ENCODE measurements at regions not wholly inside any gene's neighbourhood (a gene's known extent, or its start where the extent isn't known, plus 50 kb on each side); places are given as distances from the start of the nearest gene placed in this dataset.

DNA sequence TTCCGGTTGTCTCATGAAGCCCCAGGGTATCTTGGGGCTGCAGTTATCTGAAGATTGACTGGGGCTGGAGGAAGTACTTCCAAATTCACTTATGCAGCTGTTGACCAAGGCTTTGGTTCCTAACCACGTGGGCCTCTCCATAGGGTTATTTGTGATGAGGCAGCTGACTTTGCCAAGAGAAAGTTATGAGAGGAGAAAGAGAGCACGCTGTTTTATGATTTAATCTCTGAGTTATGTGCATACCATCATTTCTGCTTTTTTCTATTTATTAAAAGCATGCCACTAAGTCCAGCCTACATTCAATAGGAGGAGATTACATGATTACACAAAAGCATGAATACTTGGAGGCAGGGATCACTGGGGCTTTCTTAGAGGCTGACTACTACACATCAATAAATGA is 215.5 kb downstream of the NHLRC3 start:
- no peak for DNase-seq
- H3K36me3 ChIP-seq (replicated peaks in 1 of 2): no peaks in the 10 kb centered on the region
- H3K9me3 ChIP-seq (replicated peaks in 1 of 3): no peaks in the 10 kb centered on the region
- 50 to 77% (median 54%) methylated on average over 3 of the region's 3 CpGs for WGBS, 4 donors
- no peaks in the 10 kb centered on the region for H3K4me1 ChIP-seq (replicated peaks in 1 of 2)
- no peaks in the 10 kb centered on the region for H3K27me3 ChIP-seq
- H3K4me3 ChIP-seq: no peak overlapping the region
- TF ChIP-seq, protein P1, sequence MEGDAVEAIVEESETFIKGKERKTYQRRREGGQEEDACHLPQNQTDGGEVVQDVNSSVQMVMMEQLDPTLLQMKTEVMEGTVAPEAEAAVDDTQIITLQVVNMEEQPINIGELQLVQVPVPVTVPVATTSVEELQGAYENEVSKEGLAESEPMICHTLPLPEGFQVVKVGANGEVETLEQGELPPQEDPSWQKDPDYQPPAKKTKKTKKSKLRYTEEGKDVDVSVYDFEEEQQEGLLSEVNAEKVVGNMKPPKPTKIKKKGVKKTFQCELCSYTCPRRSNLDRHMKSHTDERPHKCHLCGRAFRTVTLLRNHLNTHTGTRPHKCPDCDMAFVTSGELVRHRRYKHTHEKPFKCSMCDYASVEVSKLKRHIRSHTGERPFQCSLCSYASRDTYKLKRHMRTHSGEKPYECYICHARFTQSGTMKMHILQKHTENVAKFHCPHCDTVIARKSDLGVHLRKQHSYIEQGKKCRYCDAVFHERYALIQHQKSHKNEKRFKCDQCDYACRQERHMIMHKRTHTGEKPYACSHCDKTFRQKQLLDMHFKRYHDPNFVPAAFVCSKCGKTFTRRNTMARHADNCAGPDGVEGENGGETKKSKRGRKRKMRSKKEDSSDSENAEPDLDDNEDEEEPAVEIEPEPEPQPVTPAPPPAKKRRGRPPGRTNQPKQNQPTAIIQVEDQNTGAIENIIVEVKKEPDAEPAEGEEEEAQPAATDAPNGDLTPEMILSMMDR (IDR thresholded peaks at IDR 0.05): no peak
- no peak for TF ChIP-seq POLR2A (IDR thresholded peaks at IDR 0.05)
- no peak overlapping the region for H3K27ac ChIP-seq
- intact Hi-C loops (cut with DNase I): no loop called here

DNA sequence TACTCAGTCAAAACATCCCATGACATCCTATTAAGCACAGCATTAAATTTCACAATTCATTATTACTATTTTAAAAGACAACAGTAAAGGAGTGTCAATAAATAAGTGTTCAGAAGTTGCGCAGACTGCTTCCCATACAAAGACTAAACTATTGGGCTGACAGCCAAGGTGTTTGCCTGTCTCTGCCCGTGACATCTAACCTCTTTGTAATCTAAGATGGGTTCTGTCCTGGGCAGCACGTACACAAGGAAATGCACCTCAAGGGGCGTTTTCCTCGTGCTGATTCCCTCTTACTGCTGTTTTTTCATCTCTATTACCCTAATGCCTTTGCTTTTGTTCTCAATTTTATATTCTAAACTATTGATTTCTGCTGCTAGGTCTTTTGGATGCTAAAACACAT is 216.3 kb downstream of the NHLRC3 start:
- no peaks in the 10 kb centered on the region for H3K27me3 ChIP-seq
- no peak overlapping the region for H3K27ac ChIP-seq
- DNase-seq: no peak
- H3K9me3 ChIP-seq (replicated peaks in 1 of 3): no peaks in the 10 kb centered on the region
- 62 to 76% (median 72%) methylated on average over 5 of the region's 5 CpGs for WGBS, 4 donors
- H3K4me1 ChIP-seq (replicated peaks in 1 of 2): no peaks in the 10 kb centered on the region
- TF ChIP-seq POLR2A (IDR thresholded peaks at IDR 0.05): no peak
- TF ChIP-seq, protein P1 (IDR thresholded peaks at IDR 0.05): no peak
- intact Hi-C loops (cut with DNase I): no loop called here
- no peak overlapping the region for H3K4me3 ChIP-seq
- H3K36me3 ChIP-seq (replicated peaks in 1 of 2): no peaks in the 10 kb centered on the region

DNA sequence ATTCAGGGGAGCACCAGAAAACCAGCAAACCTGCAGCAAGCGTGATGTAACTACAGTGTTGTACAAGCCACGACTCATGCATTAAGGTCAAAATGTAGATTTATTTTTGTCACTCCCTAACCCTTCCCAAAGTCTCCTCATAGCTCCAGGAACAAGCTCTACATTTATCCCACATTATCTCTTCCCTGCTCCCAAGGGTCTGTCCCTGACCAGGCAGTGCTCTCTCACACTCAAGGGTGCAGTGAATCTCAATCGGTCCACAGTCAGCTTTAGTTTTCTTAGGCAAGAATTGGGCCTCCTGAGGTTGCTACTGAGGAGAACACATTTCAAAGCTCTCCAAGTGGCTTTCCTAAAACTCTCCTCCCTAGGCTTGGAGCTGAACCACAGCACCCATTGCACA is 219.4 kb downstream of the NHLRC3 start:
- no peak for DNase-seq
- no peak for TF ChIP-seq POLR2A (IDR thresholded peaks at IDR 0.05)
- TF ChIP-seq, protein P1 (IDR thresholded peaks at IDR 0.05): no peak
- peak overlapping the region in 1 of 5 donors; percentile 5 for H3K27ac ChIP-seq
- H3K4me1 ChIP-seq (replicated peaks in 1 of 2): peaks cover 0 to 3% of the 10 kb centered on the region in 2 donors
- no peaks in the 10 kb centered on the region for H3K9me3 ChIP-seq (replicated peaks in 1 of 3)
- no peak overlapping the region for H3K4me3 ChIP-seq
- intact Hi-C loops (cut with DNase I): no loop called here
- 44 to 69% (median 52%) methylated on average over 3 of the region's 3 CpGs for WGBS, 4 donors
- H3K27me3 ChIP-seq: no peaks in the 10 kb centered on the region
- no peaks in the 10 kb centered on the region for H3K36me3 ChIP-seq (replicated peaks in 1 of 2)

DNA sequence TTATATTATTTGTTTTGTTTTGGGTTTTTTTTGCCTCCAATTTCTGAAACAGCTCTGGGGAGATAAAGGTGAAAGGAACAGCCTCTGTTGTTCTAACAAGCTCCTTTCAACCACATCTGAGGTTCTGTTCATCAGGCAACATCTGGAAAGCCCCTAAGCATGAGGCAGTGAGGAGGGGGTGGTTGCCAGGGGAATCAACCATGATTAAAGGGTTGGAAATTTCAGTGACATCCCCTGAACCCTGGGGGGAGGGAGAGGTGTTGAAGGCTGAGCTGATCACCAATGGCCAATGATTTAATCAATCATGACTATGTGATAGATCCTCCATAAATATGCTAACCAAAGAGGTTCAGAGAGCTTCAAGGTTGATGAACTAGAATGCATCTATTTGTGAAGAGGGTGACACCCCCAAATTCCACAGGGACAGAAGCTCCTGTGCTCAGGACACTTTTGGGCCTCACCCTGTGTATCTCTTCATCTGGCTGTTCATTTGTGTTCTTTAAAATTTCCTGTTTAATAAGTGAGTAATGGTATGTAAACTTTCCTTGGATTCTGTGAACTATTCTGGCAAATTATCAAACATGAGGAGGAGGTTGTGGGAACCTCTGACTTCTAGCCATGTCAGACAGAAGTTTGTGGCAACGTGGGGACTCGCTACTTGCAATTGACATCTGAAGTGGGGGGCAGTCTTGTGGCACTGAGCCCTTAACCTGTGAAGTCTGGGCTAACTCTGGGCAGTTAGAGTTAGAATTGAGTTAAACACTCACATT is 221.3 kb downstream of the NHLRC3 start:
- WGBS, 4 donors: 40 to 42% (median 41%) methylated on average over 2 of the region's 2 CpGs
- Histone ChIP-seq H3K27ac (no peak overlapping the region), H3K36me3 (replicated peaks in 1 of 2) (no peaks in the 10 kb centered on the region), H3K4me1 (replicated peaks in 1 of 2) (peaks cover 0 to 6% of the 10 kb centered on the region in 2 donors), H3K27me3 (no peaks in the 10 kb centered on the region), H3K4me3 (no peak overlapping the region), H3K9me3 (replicated peaks in 1 of 3) (no peaks in the 10 kb centered on the region)
- TF ChIP-seq, protein P1 (IDR thresholded peaks at IDR 0.05): no peak
- no peak for TF ChIP-seq POLR2A (IDR thresholded peaks at IDR 0.05)
- intact Hi-C loops (cut with DNase I): loop anchor here in 1 of 2 donors (5.0 kb wide), 1 partner anchor 117 kb away; no protein-coding TSS in a partner anchor
- DNase-seq: no peak

Measured in adrenal gland (tissue), 9 donors.